HG02588 (cell line): ENCODE measurements at regions not wholly inside any gene's neighbourhood (a gene's known extent, or its start where the extent isn't known, plus 50 kb on each side); places are given as distances from the start of the nearest gene placed in this dataset.
"Not testable (repeated sequence)": the region's sequence is repeated elsewhere in the genome, so short reads cannot be mapped to it uniquely, and the experiment has no call there.

Source experiments
- ATAC-seq: cut with Tn5 transposase; IDR thresholded peaks from one replicate; pipeline ENCODE4 v1.9.1; 2021; ENCODE audit warnings: mild to moderate bottlenecking, moderate library complexity; ENCODE audit not compliant: unreplicated experiment

GRCh38 chr2:113386780-113387433, 50.6 kb upstream of the ZNG1B start:
- ATAC-seq = not testable (repeated sequence)

DNA sequence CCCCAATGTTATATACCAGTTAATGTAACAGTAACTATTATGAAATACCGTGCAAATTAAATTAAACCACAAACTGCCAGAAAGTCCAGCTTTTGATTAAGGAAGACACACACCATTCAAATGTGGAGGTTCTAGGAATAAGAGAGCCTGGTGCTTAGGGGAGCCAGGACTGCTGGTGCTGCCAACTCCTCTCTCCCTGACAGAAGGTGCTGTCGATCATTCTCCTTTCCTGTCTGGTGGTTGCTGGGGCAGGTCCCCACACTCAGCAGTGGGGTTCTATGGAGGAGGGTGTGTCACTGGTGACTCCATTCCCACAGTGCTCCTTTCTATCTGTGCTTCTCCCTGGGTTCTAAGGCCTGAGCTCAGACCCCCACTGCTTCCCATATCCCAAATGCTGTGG, 57.9 kb upstream of the ZNG1B start:
- ATAC-seq = not testable (repeated sequence)

GRCh38 chr2:113376913-113377445, 60.5 kb upstream of the ZNG1B start:
- peak; percentile 88 for ATAC-seq

DNA sequence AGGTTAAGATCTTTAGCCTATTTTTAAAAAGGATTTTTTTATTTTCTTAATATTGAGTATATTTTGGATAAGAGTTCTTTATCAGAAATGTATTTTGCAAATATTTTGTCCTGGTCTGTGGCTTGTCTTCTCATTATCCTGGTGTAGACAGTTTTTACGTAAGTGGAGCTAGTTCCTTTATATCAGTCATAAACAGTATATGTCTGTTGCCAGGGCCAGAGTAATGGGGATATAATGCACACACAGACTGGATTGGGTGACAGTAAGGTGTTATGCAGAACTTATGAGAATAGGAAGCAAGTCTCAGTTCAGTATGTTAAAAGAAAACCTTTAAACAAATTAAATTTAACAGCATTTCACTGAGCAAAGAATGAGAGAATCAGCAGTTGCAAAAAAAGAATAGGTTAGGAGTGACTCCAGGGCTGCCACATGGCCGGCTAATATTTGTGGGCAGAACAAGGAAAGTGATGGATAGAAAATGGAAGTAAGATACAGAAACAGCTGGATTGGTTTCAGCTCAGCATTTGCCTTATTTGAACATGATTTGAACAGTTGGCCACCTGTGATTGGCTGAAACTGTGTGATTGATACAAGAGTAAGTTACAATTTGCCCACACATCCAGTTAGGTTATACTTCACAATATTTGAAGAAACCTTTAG, 61.1 kb upstream of the ZNG1B start:
- ATAC-seq = peak; percentile 42

DNA sequence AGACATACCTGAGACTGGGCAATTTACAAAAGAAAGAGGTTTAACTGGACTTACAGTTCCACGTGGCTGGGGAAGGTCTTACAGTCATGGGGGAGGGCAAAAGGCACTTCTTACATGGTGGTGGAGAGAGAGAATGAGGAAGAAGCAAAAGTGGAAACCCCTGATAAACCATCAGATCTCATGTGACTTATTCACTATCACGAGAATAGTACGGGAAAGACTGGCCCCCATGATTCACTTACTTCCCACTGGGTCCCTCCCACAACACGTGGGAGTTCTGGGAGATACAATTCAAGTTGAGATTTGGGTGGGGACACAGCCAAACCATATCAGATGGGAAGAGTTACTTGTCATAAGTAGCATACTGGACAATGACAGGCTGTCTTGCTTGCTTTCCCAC, 62.6 kb upstream of the ZNG1B start:
- ATAC-seq = not testable (repeated sequence)

- not testable (repeated sequence) for ATAC-seq
Observed at GRCh38 chr2:113372258-113372834, 65.1 kb upstream of the ZNG1B start.

DNA sequence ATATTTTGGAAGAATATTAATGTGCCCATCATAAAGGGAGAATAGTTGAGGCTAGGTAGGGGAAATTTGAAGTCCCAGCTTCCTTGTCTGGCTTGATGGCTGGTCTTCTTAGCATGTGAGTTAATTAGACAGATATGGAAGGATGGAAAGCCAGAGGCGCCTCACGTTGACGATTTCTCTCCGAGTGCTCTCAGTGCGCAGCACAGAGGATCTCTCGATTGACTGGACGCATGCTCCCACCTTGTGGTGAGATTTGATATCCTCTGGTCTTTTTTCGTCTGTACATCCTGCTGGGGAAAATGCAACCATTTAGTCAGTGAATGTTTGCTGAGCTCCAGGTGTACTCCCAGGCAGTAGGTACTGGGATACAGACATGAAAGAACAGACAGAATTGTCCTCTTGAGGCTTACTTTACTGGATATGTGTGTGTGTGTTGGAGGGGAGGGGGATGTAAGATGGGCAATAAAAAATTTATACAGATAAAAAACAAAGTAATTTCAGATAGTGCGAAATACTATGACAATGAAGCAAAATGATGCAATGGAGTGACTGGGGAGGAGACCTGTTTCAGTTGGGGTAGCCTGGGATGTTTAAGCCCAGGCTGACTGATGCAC, 66.9 kb upstream of the ZNG1B start:
- ATAC-seq = no peak

GRCh38 chr2:113370030-113370429, 67.5 kb upstream of the ZNG1B start:
- ATAC-seq = no peak

GRCh38 chr2:113368581-113368980, 68.9 kb upstream of the ZNG1B start:
- ATAC-seq = not testable (repeated sequence)

DNA sequence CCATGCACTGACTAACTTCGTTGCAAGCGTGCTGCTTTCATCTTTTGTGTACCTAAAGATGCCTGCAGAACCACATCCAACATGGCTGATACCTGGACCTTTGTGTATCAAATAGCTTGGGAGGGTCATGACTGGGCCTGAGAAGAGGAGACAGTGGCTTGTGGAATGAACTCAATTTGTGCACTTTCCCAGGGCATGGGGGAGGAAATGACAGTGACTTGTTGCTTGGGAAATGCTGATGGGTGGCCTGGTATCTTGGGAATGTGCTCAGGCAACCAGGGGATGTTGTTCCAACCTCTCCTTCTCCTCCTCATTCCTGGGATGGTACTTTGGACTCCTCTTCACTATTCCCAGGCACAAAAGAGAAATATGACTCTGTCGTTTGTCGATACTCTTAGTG, 70.7 kb upstream of the ZNG1B start:
- not testable (repeated sequence) for ATAC-seq

- not testable (repeated sequence) for ATAC-seq
Observed at GRCh38 chr2:113365791-113366190, 71.7 kb upstream of the ZNG1B start.

DNA sequence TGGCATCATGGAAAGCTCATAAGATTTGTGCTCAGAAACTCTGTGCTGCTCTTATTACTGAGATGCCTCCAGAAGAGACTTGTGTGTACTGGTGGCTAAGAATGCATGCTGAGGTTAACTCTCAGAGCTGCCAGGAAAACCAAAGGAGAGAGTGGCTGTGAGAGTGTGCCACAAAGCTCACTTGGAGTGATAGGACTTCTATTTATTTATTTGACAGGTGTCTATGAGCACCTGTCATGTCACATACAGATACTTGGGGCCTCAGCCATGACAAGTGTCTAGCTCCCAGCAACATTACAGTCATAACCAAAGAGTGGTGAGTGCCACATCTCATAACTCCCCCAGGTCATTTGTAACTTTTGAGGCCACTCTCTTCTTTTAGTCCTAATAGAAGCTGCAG, 72.2 kb upstream of the ZNG1B start:
- not testable (repeated sequence) for ATAC-seq

- no peak for ATAC-seq
Observed at GRCh38 chr2:113361051-113361450, 76.4 kb upstream of the ZNG1B start.

DNA sequence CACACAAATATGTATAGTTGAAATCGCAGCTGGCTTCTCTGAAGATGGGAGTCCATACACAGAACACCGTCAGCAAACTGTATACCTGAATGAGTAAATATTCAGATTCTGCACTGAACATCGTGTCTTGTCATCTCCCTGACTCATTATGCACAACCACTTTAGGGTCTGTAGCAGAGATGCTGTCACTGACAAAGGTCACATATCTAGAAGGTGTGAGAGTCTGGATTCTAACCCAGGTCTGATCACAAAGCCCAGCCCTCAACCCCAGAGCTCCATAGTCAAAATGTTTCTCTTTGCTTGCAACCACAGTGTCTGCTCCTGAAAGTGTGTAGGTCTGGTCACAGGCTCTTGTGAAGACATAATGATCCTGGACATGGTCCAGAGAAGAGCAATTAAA, 78.3 kb upstream of the PAX8 start:
- ATAC-seq = no peak

GRCh38 chr2:113356284-113356683, 77.6 kb upstream of the PAX8 start:
- ATAC-seq = not testable (repeated sequence)

DNA sequence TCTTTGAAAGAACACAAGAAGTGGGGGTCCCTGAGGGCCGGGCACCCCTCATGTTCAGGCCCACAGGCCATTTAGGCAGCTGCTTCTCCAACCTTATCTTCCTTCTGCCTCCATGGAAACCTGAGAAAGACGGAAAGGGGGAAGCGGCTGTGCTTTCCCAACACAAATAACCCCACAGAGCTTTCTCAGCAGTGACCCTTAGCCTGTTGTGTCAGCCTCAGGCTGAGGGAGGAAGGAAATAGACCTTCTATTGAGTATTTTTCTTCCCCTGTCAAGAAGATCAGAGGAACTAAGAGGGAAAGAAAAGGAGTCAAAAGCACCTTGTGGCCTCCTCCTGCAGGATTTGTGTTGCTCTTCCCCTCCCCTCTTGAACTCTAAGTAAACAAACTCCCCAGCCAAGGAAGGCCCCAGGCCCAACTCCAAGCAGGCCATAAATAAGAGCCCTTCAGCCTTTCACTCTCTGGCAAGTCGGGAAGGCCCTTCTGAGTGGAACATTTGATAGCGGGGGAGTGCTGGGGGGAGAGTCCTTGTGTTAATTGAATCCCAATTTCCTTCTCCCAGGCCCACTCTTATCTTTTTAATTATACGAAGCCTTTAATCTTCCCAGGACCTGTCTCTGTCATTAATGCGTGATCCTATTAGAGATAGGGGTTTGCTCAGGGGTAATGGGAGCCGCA, 76.8 kb upstream of the PAX8 start:
- ATAC-seq = not testable (repeated sequence)

GRCh38 chr2:113351375-113352355, 72.9 kb upstream of the PAX8 start:
- ATAC-seq = no peak

GRCh38 chr2:113343800-113344199, 65.1 kb upstream of the PAX8 start:
- ATAC-seq = not testable (repeated sequence)

DNA sequence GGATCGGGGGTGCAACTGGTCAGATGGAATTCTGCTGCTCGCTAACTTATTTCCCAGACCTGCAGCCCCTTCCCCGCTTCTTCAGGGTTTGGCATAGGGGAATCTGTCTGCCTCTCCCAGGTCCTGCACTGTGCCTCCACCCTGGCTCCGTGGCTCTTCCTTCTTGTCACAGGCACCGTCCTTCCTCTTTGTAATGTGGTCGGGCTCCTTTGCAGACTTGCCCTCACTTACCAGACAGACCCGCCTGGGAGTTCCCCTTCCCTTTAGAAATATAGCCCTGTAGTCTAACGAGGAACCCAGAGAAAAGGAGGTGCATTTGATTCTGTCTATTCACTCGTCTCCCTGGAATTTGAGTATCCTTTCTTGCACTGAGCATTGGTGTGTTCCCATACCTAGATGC, 63.9 kb upstream of the PAX8 start:
- no peak for ATAC-seq

GRCh38 chr2:113341870-113342253, 63.1 kb upstream of the PAX8 start:
- ATAC-seq = not testable (repeated sequence)
